Thoracic aorta (tissue), 2 donors: ENCODE measurements at regions not wholly inside any gene's neighbourhood (a gene's known extent, or its start where the extent isn't known, plus 50 kb on each side); places are given as distances from the start of the nearest gene placed in this dataset.

Experiments
- ATAC-seq: fragments of 150-250 bp; one replicate; pipeline ENCODE4 v1.8.0; 2017; ENCODE audit warnings: low read depth; ENCODE audit not compliant: insufficient number of reproducible peaks, low FRiP score
- DNase-seq: peaks from one replicate; pipeline ENCODE4 v3.0.0-alpha.2; 2020; ENCODE audit warnings: low spot score
- H3K27ac ChIP-seq, 2 donors: fragments of 200-600 bp; sonication (generic); 1 replicate in 1 of 2; 2 replicates in 1 of 2; pipeline ENCODE4 v1.5.1; 2016; ENCODE audit warnings: mild to moderate bottlenecking in 2 of 2, moderate library complexity in 2 of 2
- H3K27me3 ChIP-seq: fragments of 200-600 bp; sonication (generic); replicated peaks from 2 replicates; pipeline ENCODE4 v1.6.0; 2016; ENCODE audit warnings: mild to moderate bottlenecking; ENCODE audit not compliant: insufficient read depth
- H3K36me3 ChIP-seq: fragments of 200-600 bp; sonication (generic); one replicate; pipeline ENCODE4 v1.5.1; 2016
- H3K4me1 ChIP-seq, 2 donors: fragments of 200-600 bp; sonication (generic); 1 replicate in 1 of 2; 2 replicates in 1 of 2; pipeline versions ENCODE4 v1.5.1 to v1.6.0; 2016; ENCODE audit warnings: low read depth in 2 of 2, mild to moderate bottlenecking in 1 of 2; ENCODE audit not compliant: control insufficient read depth in 1 of 2
- H3K4me3 ChIP-seq: fragments of 200-600 bp; sonication (generic); 2 replicates; pipeline ENCODE4 v1.5.1; 2016; ENCODE audit warnings: mild to moderate bottlenecking
- H3K9me3 ChIP-seq: fragments of 200-600 bp; sonication (generic); 2 replicates; pipeline ENCODE4 v1.5.1; 2016
- TF ChIP-seq, protein P1 (sequence below): fragments of 200-600 bp; sonication (generic); IDR thresholded peaks from one replicate; pipeline ENCODE4 v1.5.1; 2019; ENCODE audit warnings: antibody characterized with exemption

DNA sequence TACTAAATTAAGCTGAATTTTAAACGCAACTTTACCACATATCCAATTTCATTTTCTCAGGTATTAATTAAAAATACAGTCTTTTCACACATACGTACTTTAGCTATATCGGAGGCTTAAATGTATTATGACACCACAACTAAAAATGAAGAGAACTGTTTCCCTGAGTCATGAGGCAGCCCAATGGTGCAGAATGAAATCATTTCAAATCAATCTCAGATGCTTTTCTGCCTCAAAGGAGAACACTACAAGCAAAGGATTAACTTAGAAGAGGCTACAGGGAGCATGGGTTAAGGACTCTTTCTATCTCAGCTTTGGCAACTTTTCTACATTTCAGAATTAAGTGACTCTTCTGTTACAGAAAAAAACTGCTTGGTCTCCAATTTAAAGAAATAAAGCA, 516.3 kb upstream of the HTR2A start:
- Histone ChIP-seq H3K4me1 (no peaks in the 10 kb centered on the region), H3K27ac (no peak overlapping the region), H3K4me3 (no peak overlapping the region), H3K36me3 (no peaks in the 10 kb centered on the region), H3K27me3 (no peaks in the 10 kb centered on the region), H3K9me3 (no peaks in the 10 kb centered on the region)
- no peak for ATAC-seq
- TF ChIP-seq, protein P1, sequence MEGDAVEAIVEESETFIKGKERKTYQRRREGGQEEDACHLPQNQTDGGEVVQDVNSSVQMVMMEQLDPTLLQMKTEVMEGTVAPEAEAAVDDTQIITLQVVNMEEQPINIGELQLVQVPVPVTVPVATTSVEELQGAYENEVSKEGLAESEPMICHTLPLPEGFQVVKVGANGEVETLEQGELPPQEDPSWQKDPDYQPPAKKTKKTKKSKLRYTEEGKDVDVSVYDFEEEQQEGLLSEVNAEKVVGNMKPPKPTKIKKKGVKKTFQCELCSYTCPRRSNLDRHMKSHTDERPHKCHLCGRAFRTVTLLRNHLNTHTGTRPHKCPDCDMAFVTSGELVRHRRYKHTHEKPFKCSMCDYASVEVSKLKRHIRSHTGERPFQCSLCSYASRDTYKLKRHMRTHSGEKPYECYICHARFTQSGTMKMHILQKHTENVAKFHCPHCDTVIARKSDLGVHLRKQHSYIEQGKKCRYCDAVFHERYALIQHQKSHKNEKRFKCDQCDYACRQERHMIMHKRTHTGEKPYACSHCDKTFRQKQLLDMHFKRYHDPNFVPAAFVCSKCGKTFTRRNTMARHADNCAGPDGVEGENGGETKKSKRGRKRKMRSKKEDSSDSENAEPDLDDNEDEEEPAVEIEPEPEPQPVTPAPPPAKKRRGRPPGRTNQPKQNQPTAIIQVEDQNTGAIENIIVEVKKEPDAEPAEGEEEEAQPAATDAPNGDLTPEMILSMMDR = no peak
- no peak for DNase-seq

DNA sequence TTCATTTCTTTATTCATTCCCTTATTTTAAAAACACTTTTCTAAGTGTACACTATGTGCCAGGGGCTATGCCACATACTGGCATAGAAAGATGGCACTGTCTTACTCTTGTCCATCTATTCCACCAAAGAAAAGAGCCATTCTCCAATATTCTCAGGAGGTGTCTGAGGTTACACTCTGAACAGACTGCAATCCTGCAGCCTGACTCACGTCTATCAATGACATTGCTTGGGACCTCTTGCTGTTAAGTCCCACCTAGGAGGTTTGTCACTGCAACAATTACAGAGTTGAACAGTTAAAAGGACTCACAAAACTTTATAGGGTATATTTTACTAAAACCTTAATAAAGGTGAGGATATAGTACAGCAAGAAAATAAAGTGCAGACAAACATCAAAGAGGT, 512.9 kb upstream of the HTR2A start:
- DNase-seq (no peak), ATAC-seq (no peak)
- TF ChIP-seq, protein P1 = no peak
- Histone ChIP-seq H3K9me3 (no peaks in the 10 kb centered on the region), H3K36me3 (no peaks in the 10 kb centered on the region), H3K27ac (no peak overlapping the region), H3K27me3 (no peaks in the 10 kb centered on the region), H3K4me3 (no peak overlapping the region), H3K4me1 (no peaks in the 10 kb centered on the region)

DNA sequence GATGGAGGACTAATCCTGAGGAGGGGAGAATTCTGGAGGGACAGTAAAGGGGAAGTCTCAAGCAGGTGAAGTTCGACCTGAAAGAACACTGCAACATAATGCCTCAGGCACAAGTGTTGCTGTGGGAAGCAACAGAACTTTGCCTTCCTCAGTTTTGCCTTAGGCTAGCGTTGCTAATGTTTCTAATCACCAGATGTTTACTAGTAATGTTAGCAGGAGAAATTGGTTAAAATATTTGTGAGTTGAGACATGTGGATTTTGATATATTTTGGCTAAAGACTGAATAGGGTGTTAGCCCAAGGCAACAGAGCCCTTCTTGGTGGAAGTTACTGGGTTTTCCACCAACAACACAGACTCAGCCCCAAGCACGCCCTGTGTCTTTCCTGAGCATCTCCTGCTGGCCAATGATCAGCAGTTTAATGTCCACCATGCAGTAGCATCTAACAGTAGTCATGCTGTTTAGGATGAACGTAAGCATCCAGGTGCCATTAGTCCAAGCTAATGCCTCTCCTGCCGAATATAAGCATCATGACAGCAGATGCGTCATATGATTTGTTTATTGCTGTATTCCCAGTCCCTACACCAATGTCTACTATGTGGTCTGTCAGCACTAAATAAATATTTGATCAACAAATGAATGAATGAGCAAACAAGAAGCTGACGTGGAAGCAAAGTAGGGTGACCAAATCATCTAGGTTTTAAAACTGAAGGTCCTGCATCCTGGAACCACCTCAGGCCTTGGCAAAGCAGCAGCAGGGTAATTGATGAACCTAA, 511.9 kb upstream of the HTR2A start:
- DNase-seq = no peak
- no peaks in the 10 kb centered on the region for H3K27me3 ChIP-seq
- H3K27ac ChIP-seq = no peak overlapping the region
- no peaks in the 10 kb centered on the region for H3K36me3 ChIP-seq
- no peak overlapping the region for H3K4me3 ChIP-seq
- no peaks in the 10 kb centered on the region for H3K4me1 ChIP-seq
- TF ChIP-seq, protein P1 = no peak
- ATAC-seq = no peak
- no peaks in the 10 kb centered on the region for H3K9me3 ChIP-seq

DNA sequence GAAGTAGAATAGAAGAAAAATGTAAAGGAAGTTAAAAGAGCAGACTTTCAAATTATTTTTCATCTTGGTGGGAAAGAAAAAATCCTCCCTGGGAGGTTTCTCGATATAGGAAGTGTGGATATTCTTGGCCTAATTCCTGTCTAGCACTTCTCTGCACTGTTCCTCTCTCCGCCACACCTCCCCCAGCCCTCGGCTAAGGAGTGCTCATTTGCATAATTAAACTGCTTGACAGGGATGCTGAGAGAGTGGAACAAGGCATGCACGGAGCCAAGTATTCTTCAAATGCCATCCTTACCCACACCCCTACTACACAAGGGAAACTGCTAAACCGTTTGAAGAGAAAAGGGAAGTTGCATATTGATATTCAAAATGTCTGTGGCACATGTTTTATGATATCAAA, 511.0 kb upstream of the HTR2A start:
- no peak for DNase-seq
- H3K27ac ChIP-seq = no peak overlapping the region
- no peaks in the 10 kb centered on the region for H3K4me1 ChIP-seq
- H3K9me3 ChIP-seq = no peaks in the 10 kb centered on the region
- no peak overlapping the region for H3K4me3 ChIP-seq
- no peaks in the 10 kb centered on the region for H3K27me3 ChIP-seq
- TF ChIP-seq, protein P1 = no peak
- no peaks in the 10 kb centered on the region for H3K36me3 ChIP-seq
- no peak for ATAC-seq

DNA sequence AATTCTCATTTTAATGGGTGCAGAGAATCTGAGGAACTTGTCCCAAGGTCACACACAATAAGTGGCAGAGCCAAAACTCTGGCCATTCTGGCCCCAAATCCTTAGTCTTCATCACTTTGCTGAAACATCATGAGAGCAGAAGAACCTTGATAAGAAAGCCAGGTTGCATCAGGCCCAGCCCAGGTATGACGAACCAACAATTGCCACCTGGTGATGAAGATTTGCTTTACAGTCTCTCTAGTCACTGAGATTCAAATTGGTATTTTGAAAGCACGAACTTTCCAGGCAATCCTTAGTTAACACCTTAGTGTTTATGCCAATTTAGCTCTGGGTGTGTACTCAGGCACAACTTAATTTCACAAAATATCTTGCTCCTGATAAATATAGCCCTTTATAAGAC, 502.7 kb upstream of the HTR2A start:
- ATAC-seq (no peak), DNase-seq (no peak)
- Histone ChIP-seq H3K27me3 (no peaks in the 10 kb centered on the region), H3K36me3 (no peaks in the 10 kb centered on the region), H3K4me1 (no peaks in the 10 kb centered on the region), H3K9me3 (no peaks in the 10 kb centered on the region), H3K4me3 (no peak overlapping the region), H3K27ac (no peak overlapping the region)
- TF ChIP-seq, protein P1 = no peak
